H9 (cell line): ENCODE measurements at regions not wholly inside any gene's neighbourhood (a gene's known extent, or its start where the extent isn't known, plus 50 kb on each side); places are given as distances from the start of the nearest gene placed in this dataset.

Experiments used
- DNase-seq: peaks from one replicate; pipeline ENCODE4 v3.0.0-alpha.2; 2017
- H2AFZ ChIP-seq: one replicate; pipeline ENCODE4 v1.6.1; 2013; ENCODE audit warnings: mild to moderate bottlenecking, low read length, control low read depth, moderate library complexity
- H2AK5ac ChIP-seq: 2 replicates; pipeline ENCODE4 v1.6.1; 2013; ENCODE audit warnings: low read length, control low read depth, mixed read lengths; ENCODE audit not compliant: insufficient read length
- H2BK120ac ChIP-seq: one replicate; pipeline ENCODE4 v1.6.1; 2013; ENCODE audit warnings: low read depth, mild to moderate bottlenecking, low read length, control low read depth, inconsistent platforms; ENCODE audit not compliant: poor library complexity, severe bottlenecking
- H2BK12ac ChIP-seq: 2 replicates; pipeline ENCODE4 v1.6.1; 2013; ENCODE audit warnings: low read length, control low read depth, mixed read lengths, low read depth; ENCODE audit not compliant: insufficient read length
- H2BK15ac ChIP-seq: 2 replicates; pipeline ENCODE4 v1.6.1; 2013; ENCODE audit warnings: low read depth, low read length, control low read depth
- H2BK20ac ChIP-seq: one replicate; pipeline ENCODE4 v1.6.1; 2013; ENCODE audit warnings: low read depth, mild to moderate bottlenecking, low read length, control low read depth, inconsistent platforms; ENCODE audit not compliant: poor library complexity, severe bottlenecking
- H2BK5ac ChIP-seq: 2 replicates; pipeline ENCODE4 v1.6.1; 2013; ENCODE audit warnings: low read length, control low read depth, mixed read lengths; ENCODE audit not compliant: insufficient read length
- H3K14ac ChIP-seq: 2 replicates; pipeline ENCODE4 v1.6.1; 2013; ENCODE audit warnings: low read length, control low read depth; ENCODE audit not compliant: insufficient read depth
- H3K18ac ChIP-seq: 2 replicates; pipeline ENCODE4 v1.6.1; 2013; ENCODE audit warnings: low read depth, mild to moderate bottlenecking, mixed read lengths, low read length, control low read depth; ENCODE audit not compliant: insufficient read length
- H3K23ac ChIP-seq: 2 replicates; pipeline ENCODE4 v1.6.1; 2013; ENCODE audit warnings: low read length, control low read depth, mixed read lengths, low read depth; ENCODE audit not compliant: insufficient read length
- H3K23me2 ChIP-seq: 2 replicates; pipeline ENCODE4 v1.6.1; 2013; ENCODE audit warnings: low read depth, mild to moderate bottlenecking, mixed read lengths, low read length, control low read depth; ENCODE audit not compliant: insufficient read length, poor library complexity, severe bottlenecking
- H3K27ac ChIP-seq: 2 replicates; pipeline ENCODE4 v1.5.1; 2013; ENCODE audit warnings: low read length, control low read depth, mixed read lengths, low read depth; ENCODE audit not compliant: insufficient read length
- H3K27me3 ChIP-seq: 2 replicates; pipeline ENCODE4 v1.6.1; 2013; ENCODE audit warnings: low read length, control low read depth, inconsistent platforms; ENCODE audit not compliant: insufficient read depth
- H3K4ac ChIP-seq: 2 replicates; pipeline ENCODE4 v1.6.1; 2013; ENCODE audit warnings: low read depth, mild to moderate bottlenecking, control low read depth, inconsistent platforms, low read length, moderate library complexity
- H3K4me1 ChIP-seq: 2 replicates; pipeline ENCODE4 v1.6.1; 2013; ENCODE audit warnings: low read length, control low read depth, inconsistent platforms; ENCODE audit not compliant: insufficient read depth
- H3K4me2 ChIP-seq: 2 replicates; pipeline ENCODE4 v1.6.1; 2013; ENCODE audit warnings: low read length, control low read depth, mixed read lengths; ENCODE audit not compliant: insufficient read length, insufficient read depth
- H3K56ac ChIP-seq: 2 replicates; pipeline ENCODE4 v1.6.1; 2013; ENCODE audit warnings: low read depth, mild to moderate bottlenecking, mixed read lengths, low read length, control low read depth; ENCODE audit not compliant: insufficient read length
- H3K79me1 ChIP-seq: 2 replicates; pipeline ENCODE4 v1.6.1; 2013; ENCODE audit warnings: low read depth, mild to moderate bottlenecking, moderate library complexity, low read length, control low read depth, inconsistent platforms; ENCODE audit not compliant: insufficient read depth, poor library complexity, severe bottlenecking
- H3K79me2 ChIP-seq: 2 replicates; pipeline ENCODE4 v1.6.1; 2013; ENCODE audit warnings: low read length, control low read depth, inconsistent platforms; ENCODE audit not compliant: insufficient read depth
- H3K9ac ChIP-seq: 2 replicates; pipeline ENCODE4 v1.6.1; 2013; ENCODE audit warnings: low read length, control low read depth, mixed read lengths; ENCODE audit not compliant: insufficient read length; ENCODE audit errors: extremely low read depth
- H3K9me3 ChIP-seq: one replicate; pipeline ENCODE4 v1.6.1; 2013; ENCODE audit warnings: low read depth, low read length, inconsistent platforms; ENCODE audit not compliant: control insufficient read depth
- H3T11ph ChIP-seq: one replicate; pipeline ENCODE4 v1.6.1; 2013; ENCODE audit warnings: mild to moderate bottlenecking, low read length, control low read depth, inconsistent platforms
- H4K20me1 ChIP-seq: one replicate; pipeline ENCODE4 v1.6.1; 2013; ENCODE audit not compliant: control insufficient read depth, insufficient read length, insufficient read depth
- H4K5ac ChIP-seq: 2 replicates; pipeline ENCODE4 v1.6.1; 2013; ENCODE audit warnings: low read depth, mild to moderate bottlenecking, mixed read lengths, low read length, control low read depth; ENCODE audit not compliant: insufficient read length
- H4K8ac ChIP-seq: replicated peaks from 2 replicates; pipeline ENCODE4 v1.6.1; 2013; ENCODE audit warnings: low read length, control low read depth, mixed read lengths, low read depth; ENCODE audit not compliant: insufficient read length
- H4K91ac ChIP-seq: 2 replicates; pipeline ENCODE4 v1.6.1; 2013; ENCODE audit warnings: low read depth, mild to moderate bottlenecking, moderate library complexity, mixed read lengths, low read length, control low read depth; ENCODE audit not compliant: insufficient read length
- H3K27ac Mint-ChIP-seq, 3 experiments: 2 replicates in 2 of 3; 3 replicates in 1 of 3; pipeline ENCODE4 v1.8.0; 2020 to 2021; ENCODE audit warnings: mixed read lengths in 3 of 3, mild to moderate bottlenecking in 1 of 3, moderate library complexity in 1 of 3
- H3K27me3 Mint-ChIP-seq: 2 replicates; pipeline ENCODE4 v1.8.0; 2021; ENCODE audit warnings: low read depth, mild to moderate bottlenecking, moderate library complexity, mixed read lengths
- H3K36me3 Mint-ChIP-seq, 3 experiments: 2 replicates in 2 of 3; 3 replicates in 1 of 3; pipeline ENCODE4 v1.8.0; 2020 to 2021; ENCODE audit warnings: low read depth in 3 of 3, mixed read lengths in 3 of 3; ENCODE audit not compliant: insufficient read depth in 1 of 3
- H3K4me1 Mint-ChIP-seq, 2 experiments: 2 replicates each; pipeline ENCODE4 v1.8.0; 2020; ENCODE audit warnings: mixed read lengths in 2 of 2
- H3K4me3 Mint-ChIP-seq, 2 experiments: 2 replicates in 1 of 2; 3 replicates in 1 of 2; pipeline ENCODE4 v1.8.0; 2020 to 2021; ENCODE audit warnings: mild to moderate bottlenecking in 2 of 2, mixed read lengths in 2 of 2, moderate library complexity in 1 of 2
- H3K9me3 Mint-ChIP-seq, 2 experiments: 2 replicates in 1 of 2; 3 replicates in 1 of 2; pipeline ENCODE4 v1.8.0; 2020; ENCODE audit warnings: mild to moderate bottlenecking in 2 of 2, mixed read lengths in 2 of 2, moderate library complexity in 1 of 2
- CTCF ChIP-seq: fragments of 200-600 bp; sonication (generic); conservative IDR thresholded peaks from 3 replicates; pipeline ENCODE4 v1.8.0; 2021; ENCODE audit warnings: antibody characterized with exemption, mild to moderate bottlenecking
- WGBS: extraction: QIAGEN DNeasy Blood & Tissue Kit; methylation state at CpG from one replicate; pipeline ENCODE4 v1.1.7; 2013; ENCODE audit warnings: missing lambda C conversion rate, low lambda C conversion rate, mixed read lengths; ENCODE audit not compliant: insufficient read length; ENCODE audit errors: extremely low coverage; 5-methylcytosine and 5-hydroxymethylcytosine counted together

- no peak overlapping the region for H4K8ac ChIP-seq
- H3K9me3 ChIP-seq = no peaks in the 10 kb centered on the region
- no peak overlapping the region for H2BK120ac ChIP-seq
- no peak overlapping the region for H3K4ac ChIP-seq
- Mint-ChIP-seq H3K4me3 (no peak overlapping the region), H3K27me3 (no peaks in the 10 kb centered on the region; the same call in 1 of the 2 replicates), H3K9me3 (no peaks in the 10 kb centered on the region), H3K4me1 (peaks cover 18 to 23% of the 10 kb centered on the region in 2 experiments), H3K36me3 (no peaks in the 10 kb centered on the region), H3K27ac (no peak overlapping the region)
- no peak for DNase-seq
- H2AFZ ChIP-seq = no peak overlapping the region
- H3K56ac ChIP-seq = no peak overlapping the region
- H4K20me1 ChIP-seq = no peaks in the 10 kb centered on the region
- TF ChIP-seq CTCF = no peak
- no peaks in the 10 kb centered on the region for H3K27me3 ChIP-seq
- H4K91ac ChIP-seq = no peak overlapping the region
- no peaks in the 10 kb centered on the region for H3K79me1 ChIP-seq
- H3K9ac ChIP-seq = no peak overlapping the region
- no peak overlapping the region for H2AK5ac ChIP-seq
- H2BK20ac ChIP-seq = no peak overlapping the region
- H3K23ac ChIP-seq = no peak overlapping the region
- H3K79me2 ChIP-seq = no peaks in the 10 kb centered on the region
- H2BK5ac ChIP-seq = no peak overlapping the region
- no peak overlapping the region for H3K27ac ChIP-seq
- no peaks in the 10 kb centered on the region; the same call in 1 of the 2 replicates for H3K4me1 ChIP-seq
- no peak overlapping the region for H2BK12ac ChIP-seq
- H3K14ac ChIP-seq = no peak overlapping the region
- no peak overlapping the region for H3T11ph ChIP-seq
- H4K5ac ChIP-seq = no peak overlapping the region
- no peak overlapping the region for H3K4me2 ChIP-seq
- H3K18ac ChIP-seq = no peak overlapping the region
- no CpG with 5 or more reads among the region's 5 CpGs for WGBS
- H3K23me2 ChIP-seq = no peaks in the 10 kb centered on the region
- no peak overlapping the region for H2BK15ac ChIP-seq
Observed at GRCh38 chr15:92839696-92840095, 60.4 kb upstream of the CHD2 start.
